GM12878 (cell line): ENCODE measurements at regions not wholly inside any gene's neighbourhood (a gene's known extent, or its start where the extent isn't known, plus 50 kb on each side); places are given as distances from the start of the nearest gene placed in this dataset.

Experiments used
- ATAC-seq: fragments of 200-7000 bp; cut with Tn5 transposase; 3 replicates; pipeline ENCODE4 v1.9.1; 2020; ENCODE audit warnings: mild to moderate bottlenecking, moderate library complexity
- BruUV-seq: library from RNA; stranded (reverse); fragments of 400-500 nt; replicated peaks from 2 replicates; lab custom pipeline; 2021; lab: Mats Ljungman, UMichigan
- CTCF ChIA-PET: fragments of 300-600 bp; sonication (Branson Sonifier 250); formaldehyde crosslinking; extraction: SDS; loops from one replicate; lab custom pipeline; 2021; ENCODE audit warnings: inconsistent platforms; lab: Yijun Ruan, JAX
- POLR2A ChIA-PET: fragments of 350-600 bp; formaldehyde crosslinking; extraction: SDS; loops from one replicate; lab custom pipeline; 2021; ENCODE audit warnings: inconsistent platforms; lab: Charles Lee
- RAD21 ChIA-PET: fragments of 300-600 bp; sonication (Branson Sonifier 250); formaldehyde crosslinking; loops from one replicate; lab custom pipeline; 2023; ENCODE audit warnings: antibody characterized with exemption; ENCODE audit not compliant: unreplicated experiment; lab: Charles Lee
- SMC1A ChIA-PET: fragments of 300-600 bp; sonication (Branson Sonifier 250); formaldehyde crosslinking; loops from one replicate; lab custom pipeline; 2023; ENCODE audit not compliant: unreplicated experiment, uncharacterized antibody; lab: Charles Lee
- DNase-seq: peaks from one replicate; pipeline ENCODE4 v3.0.0-alpha.2; 2011; ENCODE audit warnings: low read depth, low spot score
- FAIRE-seq: peaks from 3 replicates; lab custom pipeline; 2011; peaks lifted over from hg19 to GRCh38; lab: Jason Lieb, UNC
- H2AFZ ChIP-seq: 2 replicates; pipeline ENCODE4 v1.6.0; 2011; ENCODE audit warnings: low read depth, low read length, control low read depth; ENCODE audit not compliant: control insufficient read depth
- H3K27ac ChIP-seq: 2 replicates; pipeline ENCODE4 v1.5.1; 2011; ENCODE audit warnings: control low read depth; ENCODE audit not compliant: control insufficient read depth, insufficient read depth
- H3K27me3 ChIP-seq, 2 experiments: replicated peaks in 1 of 2; 2 replicates each; pipeline versions ENCODE4 v1.6.0 to v1.6.1; 2011; ENCODE audit warnings: low read length in 1 of 2; ENCODE audit not compliant: control insufficient read depth in 2 of 2, insufficient read depth in 2 of 2
- H3K36me3 ChIP-seq, 2 experiments: 2 replicates each; pipeline ENCODE4 v1.5.1; 2011; ENCODE audit warnings: low read length in 1 of 2; ENCODE audit not compliant: control insufficient read depth in 2 of 2, insufficient read depth in 2 of 2
- H3K4me1 ChIP-seq: 2 replicates; pipeline ENCODE4 v1.6.1; 2011; ENCODE audit warnings: mild to moderate bottlenecking, low read length, moderate library complexity, mixed read lengths; ENCODE audit not compliant: control insufficient read depth, insufficient read depth
- H3K4me2 ChIP-seq: 2 replicates; pipeline ENCODE4 v1.6.0; 2011; ENCODE audit warnings: control low read depth; ENCODE audit not compliant: control insufficient read depth, insufficient read depth
- H3K4me3 ChIP-seq: fragments of 200-600 bp; sonication (generic); 2 replicates; pipeline ENCODE4 v1.5.1; 2016
- H3K79me2 ChIP-seq: 2 replicates; pipeline ENCODE4 v1.6.0; 2011; ENCODE audit warnings: low read length; ENCODE audit not compliant: control insufficient read depth, insufficient read depth
- H3K9ac ChIP-seq: 2 replicates; pipeline ENCODE4 v1.8.0; 2011; ENCODE audit warnings: low read length, control low read depth, mixed read lengths; ENCODE audit not compliant: control insufficient read depth, insufficient read depth
- H3K9me3 ChIP-seq: replicated peaks from 3 replicates; pipeline ENCODE4 v1.5.1; 2011; ENCODE audit warnings: mild to moderate bottlenecking, low read length; ENCODE audit not compliant: control insufficient read depth, insufficient read depth
- H4K20me1 ChIP-seq: 2 replicates; pipeline ENCODE4 v1.6.0; 2011; ENCODE audit not compliant: control insufficient read depth, insufficient read depth
- CREB1 ChIP-seq: IDR thresholded peaks from 2 replicates; pipeline ENCODE4 v1.6.1; 2012; ENCODE audit warnings: low read depth, mild to moderate bottlenecking, inconsistent platforms
- CTCF ChIP-seq, 3 experiments: IDR thresholded peaks in 2 of 3; conservative IDR thresholded peaks in 1 of 3; 2 replicates each; pipeline ENCODE4 v1.5.1; 2011; ENCODE audit warnings: low read depth in 3 of 3, low read length in 3 of 3, mild to moderate bottlenecking in 3 of 3, control low read depth in 2 of 3, moderate library complexity in 2 of 3, inconsistent platforms in 1 of 3, mixed read lengths in 1 of 3; ENCODE audit not compliant: control insufficient read depth in 2 of 3, insufficient read depth in 1 of 3; ENCODE audit errors: extremely low read depth in 1 of 3
- CUX1 ChIP-seq: IDR thresholded peaks from 2 replicates; pipeline ENCODE4 v1.6.1; 2012; ENCODE audit warnings: improper control_type of control experiment, low read depth, low read length; ENCODE audit not compliant: insufficient replicate concordance
- ETV6 ChIP-seq, 2 experiments: fragments of 450-650 bp in 1 of 2; IDR thresholded peaks in 1 of 2; conservative IDR thresholded peaks in 1 of 2; 2 replicates each; pipeline ENCODE4 v1.6.1; 2014; ENCODE audit warnings: antibody characterized with exemption in 1 of 2, borderline replicate concordance in 1 of 2, low read depth in 1 of 2, mild to moderate bottlenecking in 1 of 2, moderate library complexity in 1 of 2
- MXI1 ChIP-seq: fragments of 150-350 bp; IDR thresholded peaks from 2 replicates; pipeline ENCODE4 v1.6.1; 2011; ENCODE audit warnings: low read depth, mild to moderate bottlenecking, inconsistent platforms, low read length, improper control_type of control experiment
- MYC ChIP-seq: IDR thresholded peaks from 2 replicates; pipeline ENCODE4 v1.6.1; 2011; ENCODE audit warnings: mild to moderate bottlenecking, low read length, moderate library complexity, inconsistent platforms; ENCODE audit not compliant: insufficient read depth, insufficient replicate concordance, insufficient read length, severe bottlenecking
- NR2F1 ChIP-seq: fragments of 450-650 bp; conservative IDR thresholded peaks from 2 replicates; pipeline ENCODE4 v1.6.1; 2017; ENCODE audit warnings: mild to moderate bottlenecking
- SIN3A ChIP-seq: IDR thresholded peaks from 2 replicates; pipeline ENCODE4 v1.6.1; 2012; ENCODE audit warnings: low read depth, low read length, improper control_type of control experiment
- STAT1 ChIP-seq: fragments of 450-650 bp; conservative IDR thresholded peaks from 2 replicates; pipeline ENCODE4 v1.6.1; 2014; ENCODE audit warnings: antibody characterized with exemption, mild to moderate bottlenecking
- TARDBP ChIP-seq: IDR thresholded peaks from 2 replicates; pipeline ENCODE4 v1.6.1; 2016; ENCODE audit warnings: borderline replicate concordance
- TBL1XR1 ChIP-seq: IDR thresholded peaks from 2 replicates; pipeline ENCODE4 v1.6.1; 2012; ENCODE audit warnings: low read depth, low read length, improper control_type of control experiment
- YBX1 ChIP-seq: fragments of 450-650 bp; IDR thresholded peaks from 2 replicates; pipeline ENCODE4 v1.6.1; 2016; ENCODE audit warnings: antibody characterized with exemption
- ZNF274 ChIP-seq: IDR thresholded peaks from one replicate; pipeline ENCODE4 v1.8.0; 2011; ENCODE audit not compliant: insufficient read length, insufficient read depth
- WGBS: methylation state at CpG from one replicate; pipeline ENCODE4 v1.1.6; 2016; ENCODE audit warnings: low lambda C conversion rate; ENCODE audit not compliant: insufficient replicate concordance, insufficient coverage; ENCODE audit errors: missing lambda C conversion rate; 5-methylcytosine and 5-hydroxymethylcytosine counted together
- in situ Hi-C: fragments of 300-500 bp; cut with MboI; formaldehyde crosslinking; loops from 9 replicates; pipeline ENCODE4 v1.14.3; 2018; ENCODE audit warnings: mixed read lengths
- intact Hi-C: fragments of 100-400 bp; cut with micrococcal nuclease; formaldehyde crosslinking; loops from one replicate; pipeline ENCODE4 v1.14.2; 2022; ENCODE audit not compliant: unreplicated experiment

DNA sequence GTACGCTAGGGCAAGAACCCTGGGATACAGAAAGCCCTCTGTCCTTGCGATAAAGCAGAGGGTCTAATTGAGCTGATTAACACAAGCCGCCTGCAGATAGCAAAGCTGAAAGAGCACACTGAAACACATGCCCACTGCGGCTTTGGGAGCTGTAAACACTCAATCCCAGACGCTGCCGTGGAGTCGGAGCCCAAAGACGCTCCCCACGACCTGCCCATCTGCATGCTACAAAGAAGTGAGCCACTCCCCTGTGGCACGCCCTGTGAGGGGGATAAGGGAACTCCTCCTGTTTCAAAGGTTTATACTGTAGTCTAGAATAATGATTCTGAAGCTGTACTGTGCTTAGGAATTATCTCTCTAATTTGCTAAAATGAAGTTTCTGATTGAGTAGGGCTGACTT, 985.6 kb upstream of the GHITM start (continued):
- TF ChIP-seq CTCF (IDR thresholded peaks at IDR 0.05 in 2 of 3, conservative IDR thresholded peaks at IDR 0.05 in 1 of 3; ENCODE audit: control insufficient read depth in 2 of 3, extremely low read depth in 1 of 3, insufficient read depth in 1 of 3, low read depth in 3 of 3, low read length in 3 of 3): no peak
- TF ChIP-seq, all 136 proteins: peak for 0

GRCh38 chr10:83164156-83164555, 975.2 kb upstream of the GHITM start:
- no TSS peak for BruUV-seq
- intact Hi-C loops (no loop called here), in situ Hi-C loops (no loop called here)
- ChIA-PET SMC1A (interaction anchor here (0.7 to 0.9 kb wide), 2 partner anchors 143 to 393 kb away, joined by 3 read pairs; no protein-coding TSS in a partner anchor), CTCF (interaction anchor here (0.8 kb wide), 1 partner anchor 707 kb away, joined by 3 read pairs; no protein-coding TSS in a partner anchor), RAD21 (no interaction called here), POLR2A (no interaction called here)
- Histone ChIP-seq H3K4me1 (no peaks in the 10 kb centered on the region), H3K4me3 (no peak overlapping the region), H3K27ac (no peak overlapping the region), H2AFZ (no peak overlapping the region), H3K36me3 (no peaks in the 10 kb centered on the region), H3K9me3 (no peaks in the 10 kb centered on the region), H3K4me2 (no peak overlapping the region), H3K79me2 (no peaks in the 10 kb centered on the region), H3K27me3 (no peaks in the 10 kb centered on the region), H4K20me1 (no peaks in the 10 kb centered on the region), H3K9ac (no peak overlapping the region)
- FAIRE-seq: no peak
- WGBS: 15% methylated on average over 3 of the region's 3 CpGs
- DNase-seq: no peak
- no peak for ATAC-seq
- TF ChIP-seq MXI1: no peak
- no peak for TF ChIP-seq NR2F1
- no peak for TF ChIP-seq SIN3A
- no peak for TF ChIP-seq MYC
- TF ChIP-seq CREB1: no peak
- TF ChIP-seq ETV6 (conservative IDR thresholded peaks at IDR 0.05 in 1 of 2, IDR thresholded peaks at IDR 0.05 in 1 of 2; ENCODE audit: borderline replicate concordance in 1 of 2, low read depth in 1 of 2): no peak
- no peak for TF ChIP-seq YBX1
- TF ChIP-seq TARDBP: no peak
- no peak for TF ChIP-seq TBL1XR1
- no peak for TF ChIP-seq ZNF274
- no peak for TF ChIP-seq CUX1
- TF ChIP-seq CTCF (IDR thresholded peaks at IDR 0.05 in 2 of 3, conservative IDR thresholded peaks at IDR 0.05 in 1 of 3; ENCODE audit: control insufficient read depth in 2 of 3, extremely low read depth in 1 of 3, insufficient read depth in 1 of 3, low read depth in 3 of 3, low read length in 3 of 3): no peak
- no peak for TF ChIP-seq STAT1
